ENCODE measurements at regions not wholly inside any gene's neighbourhood (a gene's known extent, or its start where the extent isn't known, plus 50 kb on each side); places are given as distances from the start of the nearest gene placed in this dataset.

GRCh38 chr2:153145470-153145978, 333.0 kb downstream of the RPRM start:
- TF ChIP-seq POLR2AphosphoS5 (IDR thresholded peaks at IDR 0.05; ENCODE audit: low read depth) (no peak), REST (IDR thresholded peaks at IDR 0.05; ENCODE audit: insufficient replicate concordance, low read depth) (no peak), CTCF (IDR thresholded peaks at IDR 0.05; ENCODE audit: insufficient read depth, low read length) (no peak), GABPA (IDR thresholded peaks at IDR 0.05; ENCODE audit: low read depth) (no peak)

All from HL-60 (cell line).